SH-SY5Y (cell line): ENCODE measurements at regions not wholly inside any gene's neighbourhood (a gene's known extent, or its start where the extent isn't known, plus 50 kb on each side); places are given as distances from the start of the nearest gene placed in this dataset.

ENCODE experiments used
- GATA2 ChIP-seq: IDR thresholded peaks from 2 replicates; pipeline ENCODE4 v1.6.1; 2011; ENCODE audit warnings: mild to moderate bottlenecking, low read depth, low read length
- GATA3 ChIP-seq: IDR thresholded peaks from 2 replicates; pipeline ENCODE4 v1.6.1; 2011; ENCODE audit warnings: low read depth, mild to moderate bottlenecking, low read length, moderate library complexity

DNA sequence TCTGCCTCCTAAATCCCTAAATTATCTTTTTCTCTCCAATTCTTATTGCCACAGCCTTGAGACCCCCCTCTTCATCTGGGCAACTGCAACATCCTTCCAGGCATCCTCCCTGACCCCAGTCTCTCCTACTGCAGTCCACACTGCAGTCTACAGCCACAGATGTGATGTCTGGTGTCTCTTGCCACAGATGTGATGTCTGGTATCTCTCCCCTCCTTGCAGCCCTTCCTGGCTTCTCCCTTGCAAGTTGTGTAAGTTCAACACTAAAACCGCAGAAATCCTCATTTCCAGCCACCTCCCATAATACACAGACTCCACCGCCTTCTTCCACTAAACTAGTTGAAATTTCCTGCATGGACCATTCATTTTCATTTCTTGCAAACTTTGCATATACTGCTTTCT lies 113.1 kb upstream of the DDX18 start:
- no peak for TF ChIP-seq GATA2
- TF ChIP-seq GATA3: no peak
